Liver (tissue), 8 donors: ENCODE measurements at regions not wholly inside any gene's neighbourhood (a gene's known extent, or its start where the extent isn't known, plus 50 kb on each side); places are given as distances from the start of the nearest gene placed in this dataset.

Experiments
- DNase-seq: peaks from one replicate; pipeline ENCODE4 v3.0.0-alpha.2; 2017; ENCODE audit warnings: low spot score
- H3K27ac ChIP-seq, 2 donors: one replicate each; pipeline ENCODE4 v1.7.0; 2013; ENCODE audit warnings: inconsistent platforms in 2 of 2, low read length in 2 of 2, control low read depth in 1 of 2, low read depth in 1 of 2, mild to moderate bottlenecking in 1 of 2
- H3K27me3 ChIP-seq, 4 donors: one replicate each; pipeline versions ENCODE4 v1.6.1 to v1.7.0; 2013; ENCODE audit warnings: low read length in 3 of 4, inconsistent platforms in 1 of 4, mild to moderate bottlenecking in 1 of 4, moderate library complexity in 1 of 4; ENCODE audit not compliant: control insufficient read depth in 4 of 4, insufficient read depth in 4 of 4
- H3K36me3 ChIP-seq, 4 donors: one replicate each; pipeline versions ENCODE4 v1.6.1 to v1.7.0; 2013; ENCODE audit warnings: low read length in 3 of 4, mild to moderate bottlenecking in 3 of 4, low read depth in 1 of 4, moderate library complexity in 1 of 4; ENCODE audit not compliant: control insufficient read depth in 4 of 4, insufficient read depth in 3 of 4
- H3K4me1 ChIP-seq, 4 donors: one replicate each; pipeline versions ENCODE4 v1.6.1 to v1.7.0; 2013; ENCODE audit warnings: low read length in 3 of 4, mild to moderate bottlenecking in 3 of 4, moderate library complexity in 1 of 4; ENCODE audit not compliant: control insufficient read depth in 4 of 4, insufficient read depth in 4 of 4
- H3K4me3 ChIP-seq, 3 donors: one replicate each; pipeline versions ENCODE4 v1.6.1 to v1.7.0; 2013; ENCODE audit warnings: low read length in 3 of 3, control low read depth in 1 of 3, low read depth in 1 of 3, mild to moderate bottlenecking in 1 of 3
- H3K9ac ChIP-seq, 2 donors: one replicate each; pipeline ENCODE4 v1.7.0; 2013; ENCODE audit warnings: low read length in 2 of 2, mild to moderate bottlenecking in 2 of 2, moderate library complexity in 2 of 2, control low read depth in 1 of 2, low read depth in 1 of 2
- H3K9me3 ChIP-seq, 4 donors: one replicate each; pipeline versions ENCODE4 v1.6.1 to v1.7.0; 2013; ENCODE audit warnings: low read length in 3 of 4; ENCODE audit not compliant: control insufficient read depth in 4 of 4
- FOXA1 ChIP-seq: IDR thresholded peaks from 2 replicates; pipeline ENCODE4 v1.6.1; 2016; ENCODE audit warnings: antibody characterized with exemption
- FOXA2 ChIP-seq: IDR thresholded peaks from 2 replicates; pipeline ENCODE4 v1.6.1; 2016; ENCODE audit warnings: antibody characterized with exemption
- GABPA ChIP-seq, 2 donors: IDR thresholded peaks in 1 of 2; conservative IDR thresholded peaks in 1 of 2; 2 replicates each; pipeline ENCODE4 v1.6.1; 2016; ENCODE audit warnings: antibody characterized with exemption in 2 of 2, mild to moderate bottlenecking in 1 of 2, moderate library complexity in 1 of 2
- HNF4A ChIP-seq, 2 donors: conservative IDR thresholded peaks; 2 replicates each; pipeline ENCODE4 v1.6.1; 2016; ENCODE audit warnings: antibody characterized with exemption in 2 of 2, mild to moderate bottlenecking in 2 of 2
- HNF4G ChIP-seq: IDR thresholded peaks from 2 replicates; pipeline ENCODE4 v1.6.1; 2016; ENCODE audit warnings: antibody characterized with exemption
- NR2F2 ChIP-seq: IDR thresholded peaks from 2 replicates; pipeline ENCODE4 v1.6.1; 2016; ENCODE audit warnings: antibody characterized with exemption
- RAD21 ChIP-seq, 2 donors: IDR thresholded peaks; 2 replicates each; pipeline ENCODE4 v1.6.1; 2016; ENCODE audit warnings: antibody characterized with exemption in 2 of 2, mild to moderate bottlenecking in 2 of 2
- SP1 ChIP-seq: IDR thresholded peaks from 2 replicates; pipeline ENCODE4 v1.6.1; 2018; ENCODE audit warnings: antibody characterized with exemption, mild to moderate bottlenecking
- YY1 ChIP-seq: IDR thresholded peaks from 2 replicates; pipeline ENCODE4 v1.6.1; 2016; ENCODE audit warnings: antibody characterized with exemption, mild to moderate bottlenecking
- WGBS: extraction: QIAGEN DNeasy Blood & Tissue Kit; methylation state at CpG from one replicate; pipeline ENCODE4 v1.1.7; 2013; 5-methylcytosine and 5-hydroxymethylcytosine counted together
- TF ChIP-seq, protein P1 (sequence below): fragments of 150-350 bp; IDR thresholded peaks from 2 replicates; pipeline ENCODE4 v1.5.1; 2017; ENCODE audit warnings: improper control_type of control experiment, low read depth, low read length; ENCODE audit not compliant: missing input control
- TF ChIP-seq, protein P2 (sequence below): IDR thresholded peaks from 2 replicates; pipeline ENCODE4 v1.6.1; 2016; ENCODE audit warnings: antibody characterized with exemption, mild to moderate bottlenecking
- TF ChIP-seq, protein P3 (sequence below): IDR thresholded peaks from 2 replicates; pipeline ENCODE4 v1.6.1; 2016; ENCODE audit warnings: antibody characterized with exemption
- donor health status: healthy.
- donor health status: healthy.
- donor health status: healthy.
- donor health status: healthy.
- donor health status: healthy.

DNA sequence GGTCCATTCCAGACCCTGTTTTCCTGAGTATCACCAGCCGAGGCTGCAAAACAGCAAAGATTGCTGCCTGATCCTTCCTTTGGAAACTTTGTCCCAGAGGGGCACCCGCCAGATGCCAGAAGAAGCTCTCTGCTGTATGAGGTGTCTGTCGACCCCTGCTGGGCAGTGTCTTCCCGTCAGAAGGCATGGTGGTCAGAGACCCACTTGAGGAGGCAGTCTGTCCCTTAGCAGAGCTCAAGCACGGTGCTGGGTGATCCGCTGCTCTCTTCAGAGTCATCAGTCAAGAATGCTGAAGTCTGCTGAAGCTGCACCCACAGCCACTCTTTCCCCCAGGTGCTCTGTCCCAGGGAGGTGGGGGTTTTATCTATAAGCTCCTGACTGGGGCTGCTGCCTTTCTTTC is 1121.2 kb downstream of the NSUN3 start:
- no peak for TF ChIP-seq YY1
- no peak for TF ChIP-seq SP1
- no peak for TF ChIP-seq HNF4A (conservative IDR thresholded peaks at IDR 0.05)
- no peak for TF ChIP-seq HNF4G
- TF ChIP-seq, protein P1, sequence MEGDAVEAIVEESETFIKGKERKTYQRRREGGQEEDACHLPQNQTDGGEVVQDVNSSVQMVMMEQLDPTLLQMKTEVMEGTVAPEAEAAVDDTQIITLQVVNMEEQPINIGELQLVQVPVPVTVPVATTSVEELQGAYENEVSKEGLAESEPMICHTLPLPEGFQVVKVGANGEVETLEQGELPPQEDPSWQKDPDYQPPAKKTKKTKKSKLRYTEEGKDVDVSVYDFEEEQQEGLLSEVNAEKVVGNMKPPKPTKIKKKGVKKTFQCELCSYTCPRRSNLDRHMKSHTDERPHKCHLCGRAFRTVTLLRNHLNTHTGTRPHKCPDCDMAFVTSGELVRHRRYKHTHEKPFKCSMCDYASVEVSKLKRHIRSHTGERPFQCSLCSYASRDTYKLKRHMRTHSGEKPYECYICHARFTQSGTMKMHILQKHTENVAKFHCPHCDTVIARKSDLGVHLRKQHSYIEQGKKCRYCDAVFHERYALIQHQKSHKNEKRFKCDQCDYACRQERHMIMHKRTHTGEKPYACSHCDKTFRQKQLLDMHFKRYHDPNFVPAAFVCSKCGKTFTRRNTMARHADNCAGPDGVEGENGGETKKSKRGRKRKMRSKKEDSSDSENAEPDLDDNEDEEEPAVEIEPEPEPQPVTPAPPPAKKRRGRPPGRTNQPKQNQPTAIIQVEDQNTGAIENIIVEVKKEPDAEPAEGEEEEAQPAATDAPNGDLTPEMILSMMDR = no peak
- TF ChIP-seq RAD21 (IDR thresholded peaks at IDR 0.05) = no peak
- no peak for TF ChIP-seq FOXA2

DNA sequence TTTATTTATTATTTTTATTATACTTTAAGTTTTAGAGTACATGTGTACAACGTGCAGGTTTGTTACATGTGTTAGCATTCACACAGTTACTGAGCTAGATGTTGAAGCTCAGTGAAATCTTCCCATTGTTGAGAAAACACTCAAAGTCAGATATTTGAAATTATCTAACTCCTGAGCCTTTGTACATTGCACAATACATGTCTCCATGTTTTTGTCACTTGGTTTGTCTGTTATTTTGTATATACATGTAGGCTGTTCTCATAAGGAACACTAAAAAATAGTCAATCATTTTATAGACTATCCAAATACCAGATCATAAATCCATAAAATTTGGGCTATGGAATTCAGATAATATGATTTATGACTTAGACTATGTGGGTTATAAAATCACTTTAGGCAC is 1126.5 kb downstream of the NSUN3 start:
- Histone ChIP-seq H3K9me3 (no peaks in the 10 kb centered on the region), H3K4me3 (no peak overlapping the region), H3K4me1 (no peaks in the 10 kb centered on the region), H3K36me3 (no peaks in the 10 kb centered on the region), H3K27me3 (no peaks in the 10 kb centered on the region), H3K9ac (no peak overlapping the region), H3K27ac (no peak overlapping the region)
- WGBS = 69% methylated on average over 1 of the region's 1 CpG
- TF ChIP-seq, protein P2, sequence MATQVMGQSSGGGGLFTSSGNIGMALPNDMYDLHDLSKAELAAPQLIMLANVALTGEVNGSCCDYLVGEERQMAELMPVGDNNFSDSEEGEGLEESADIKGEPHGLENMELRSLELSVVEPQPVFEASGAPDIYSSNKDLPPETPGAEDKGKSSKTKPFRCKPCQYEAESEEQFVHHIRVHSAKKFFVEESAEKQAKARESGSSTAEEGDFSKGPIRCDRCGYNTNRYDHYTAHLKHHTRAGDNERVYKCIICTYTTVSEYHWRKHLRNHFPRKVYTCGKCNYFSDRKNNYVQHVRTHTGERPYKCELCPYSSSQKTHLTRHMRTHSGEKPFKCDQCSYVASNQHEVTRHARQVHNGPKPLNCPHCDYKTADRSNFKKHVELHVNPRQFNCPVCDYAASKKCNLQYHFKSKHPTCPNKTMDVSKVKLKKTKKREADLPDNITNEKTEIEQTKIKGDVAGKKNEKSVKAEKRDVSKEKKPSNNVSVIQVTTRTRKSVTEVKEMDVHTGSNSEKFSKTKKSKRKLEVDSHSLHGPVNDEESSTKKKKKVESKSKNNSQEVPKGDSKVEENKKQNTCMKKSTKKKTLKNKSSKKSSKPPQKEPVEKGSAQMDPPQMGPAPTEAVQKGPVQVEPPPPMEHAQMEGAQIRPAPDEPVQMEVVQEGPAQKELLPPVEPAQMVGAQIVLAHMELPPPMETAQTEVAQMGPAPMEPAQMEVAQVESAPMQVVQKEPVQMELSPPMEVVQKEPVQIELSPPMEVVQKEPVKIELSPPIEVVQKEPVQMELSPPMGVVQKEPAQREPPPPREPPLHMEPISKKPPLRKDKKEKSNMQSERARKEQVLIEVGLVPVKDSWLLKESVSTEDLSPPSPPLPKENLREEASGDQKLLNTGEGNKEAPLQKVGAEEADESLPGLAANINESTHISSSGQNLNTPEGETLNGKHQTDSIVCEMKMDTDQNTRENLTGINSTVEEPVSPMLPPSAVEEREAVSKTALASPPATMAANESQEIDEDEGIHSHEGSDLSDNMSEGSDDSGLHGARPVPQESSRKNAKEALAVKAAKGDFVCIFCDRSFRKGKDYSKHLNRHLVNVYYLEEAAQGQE = no peak
- TF ChIP-seq, protein P1 = no peak
- TF ChIP-seq NR2F2 = no peak
- DNase-seq = no peak

More for the DNA sequence above, 1121.2 kb downstream of the NSUN3 start:
- Histone ChIP-seq H3K4me1 (no peaks in the 10 kb centered on the region), H3K9ac (no peak overlapping the region), H3K27me3 (no peaks in the 10 kb centered on the region), H3K9me3 (peaks cover 0 to 3% (median 0%) of the 10 kb centered on the region in 4 donors), H3K4me3 (no peak overlapping the region), H3K36me3 (no peaks in the 10 kb centered on the region), H3K27ac (no peak overlapping the region)
- DNase-seq = no peak
- 86% methylated on average over 6 of the region's 6 CpGs for WGBS

DNA sequence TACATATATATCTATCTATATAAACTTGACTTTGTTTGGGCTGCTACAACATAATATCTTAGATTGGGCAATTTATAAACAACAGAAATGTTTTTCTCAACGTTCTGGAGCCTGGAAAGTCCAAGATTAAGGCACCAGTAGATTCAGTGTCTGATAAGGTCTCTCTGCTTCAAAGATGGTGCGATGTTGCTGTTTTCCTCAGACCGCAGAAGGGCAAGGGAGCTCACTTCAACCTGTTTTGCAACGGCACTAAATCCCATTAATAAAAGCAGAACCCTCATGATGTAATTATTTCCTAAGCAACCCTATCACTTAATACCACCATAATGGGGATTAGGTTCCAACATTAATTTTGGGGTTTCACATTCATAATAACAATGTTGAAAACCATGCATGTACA is 1134.8 kb downstream of the NSUN3 start:
- H3K4me1 ChIP-seq = peaks cover 0 to 6% (median 2%) of the 10 kb centered on the region in 4 donors
- H3K4me3 ChIP-seq = no peak overlapping the region
- no peaks in the 10 kb centered on the region for H3K9me3 ChIP-seq
- H3K9ac ChIP-seq = no peak overlapping the region
- no peak for DNase-seq
- TF ChIP-seq FOXA1 = no peak
- no peak for TF ChIP-seq YY1
- TF ChIP-seq, protein P2 = no peak
- TF ChIP-seq GABPA (IDR thresholded peaks at IDR 0.05 in 1 of 2, conservative IDR thresholded peaks at IDR 0.05 in 1 of 2) = no peak
- no peak for TF ChIP-seq HNF4A (conservative IDR thresholded peaks at IDR 0.05)
- TF ChIP-seq, protein P3, sequence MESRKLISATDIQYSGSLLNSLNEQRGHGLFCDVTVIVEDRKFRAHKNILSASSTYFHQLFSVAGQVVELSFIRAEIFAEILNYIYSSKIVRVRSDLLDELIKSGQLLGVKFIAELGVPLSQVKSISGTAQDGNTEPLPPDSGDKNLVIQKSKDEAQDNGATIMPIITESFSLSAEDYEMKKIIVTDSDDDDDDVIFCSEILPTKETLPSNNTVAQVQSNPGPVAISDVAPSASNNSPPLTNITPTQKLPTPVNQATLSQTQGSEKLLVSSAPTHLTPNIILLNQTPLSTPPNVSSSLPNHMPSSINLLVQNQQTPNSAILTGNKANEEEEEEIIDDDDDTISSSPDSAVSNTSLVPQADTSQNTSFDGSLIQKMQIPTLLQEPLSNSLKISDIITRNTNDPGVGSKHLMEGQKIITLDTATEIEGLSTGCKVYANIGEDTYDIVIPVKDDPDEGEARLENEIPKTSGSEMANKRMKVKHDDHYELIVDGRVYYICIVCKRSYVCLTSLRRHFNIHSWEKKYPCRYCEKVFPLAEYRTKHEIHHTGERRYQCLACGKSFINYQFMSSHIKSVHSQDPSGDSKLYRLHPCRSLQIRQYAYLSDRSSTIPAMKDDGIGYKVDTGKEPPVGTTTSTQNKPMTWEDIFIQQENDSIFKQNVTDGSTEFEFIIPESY = no peak
- TF ChIP-seq HNF4G = no peak
- TF ChIP-seq RAD21 (IDR thresholded peaks at IDR 0.05) = no peak
- TF ChIP-seq FOXA2 = no peak
- no peak for TF ChIP-seq SP1
- 72% methylated on average over 4 of the region's 4 CpGs for WGBS
- no peak overlapping the region for H3K27ac ChIP-seq
- H3K27me3 ChIP-seq = no peaks in the 10 kb centered on the region
- H3K36me3 ChIP-seq = no peaks in the 10 kb centered on the region
